ENCODE measurements at regions not wholly inside any gene's neighbourhood (a gene's known extent, or its start where the extent isn't known, plus 50 kb on each side); places are given as distances from the start of the nearest gene placed in this dataset.

DNA sequence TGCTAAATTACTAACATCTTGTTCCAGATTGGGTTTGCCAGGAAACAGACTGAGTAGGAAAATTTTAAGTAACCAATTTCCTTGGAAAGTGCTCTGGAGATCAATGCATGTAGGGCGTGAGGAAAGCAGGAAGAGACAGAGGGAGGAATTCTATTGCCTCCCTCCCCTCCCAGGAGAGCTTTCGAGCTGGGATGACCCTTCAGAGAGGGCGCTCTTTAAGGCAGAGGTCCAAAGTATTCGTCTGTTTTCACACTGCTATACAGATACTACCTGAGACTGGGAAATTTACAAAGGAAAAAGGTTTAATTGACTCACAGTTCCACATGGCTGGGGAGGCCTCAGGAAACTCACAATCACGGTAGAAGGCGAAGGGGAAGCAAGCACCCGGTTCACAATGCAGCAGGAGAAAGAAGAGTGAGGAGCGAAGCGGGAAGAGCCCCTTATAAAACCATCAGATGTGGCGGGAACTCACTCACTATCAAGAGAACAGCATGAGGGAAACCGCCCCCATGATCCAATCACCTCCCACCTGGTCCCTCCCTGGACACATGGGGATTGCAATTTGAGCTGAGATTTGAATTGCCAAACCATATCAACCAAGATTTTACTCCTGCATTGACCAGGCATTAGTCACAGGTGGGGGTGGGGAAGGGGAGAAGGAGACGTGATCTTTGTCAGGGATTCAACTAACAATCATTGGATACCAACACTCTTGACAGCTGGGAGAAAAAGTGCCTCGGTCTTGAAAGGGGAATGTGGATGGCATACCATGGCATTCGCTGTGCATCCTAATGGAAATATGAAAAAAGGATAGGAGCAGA, 63.8 kb downstream of the SLITRK2 start:
- TF ChIP-seq, protein P1, sequence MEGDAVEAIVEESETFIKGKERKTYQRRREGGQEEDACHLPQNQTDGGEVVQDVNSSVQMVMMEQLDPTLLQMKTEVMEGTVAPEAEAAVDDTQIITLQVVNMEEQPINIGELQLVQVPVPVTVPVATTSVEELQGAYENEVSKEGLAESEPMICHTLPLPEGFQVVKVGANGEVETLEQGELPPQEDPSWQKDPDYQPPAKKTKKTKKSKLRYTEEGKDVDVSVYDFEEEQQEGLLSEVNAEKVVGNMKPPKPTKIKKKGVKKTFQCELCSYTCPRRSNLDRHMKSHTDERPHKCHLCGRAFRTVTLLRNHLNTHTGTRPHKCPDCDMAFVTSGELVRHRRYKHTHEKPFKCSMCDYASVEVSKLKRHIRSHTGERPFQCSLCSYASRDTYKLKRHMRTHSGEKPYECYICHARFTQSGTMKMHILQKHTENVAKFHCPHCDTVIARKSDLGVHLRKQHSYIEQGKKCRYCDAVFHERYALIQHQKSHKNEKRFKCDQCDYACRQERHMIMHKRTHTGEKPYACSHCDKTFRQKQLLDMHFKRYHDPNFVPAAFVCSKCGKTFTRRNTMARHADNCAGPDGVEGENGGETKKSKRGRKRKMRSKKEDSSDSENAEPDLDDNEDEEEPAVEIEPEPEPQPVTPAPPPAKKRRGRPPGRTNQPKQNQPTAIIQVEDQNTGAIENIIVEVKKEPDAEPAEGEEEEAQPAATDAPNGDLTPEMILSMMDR (IDR thresholded peaks at IDR 0.05; ENCODE audit: insufficient read depth, missing control alignments), result no peak
- no peak for FAIRE-seq
- no peak for DNase-seq (ENCODE audit: insufficient read length, low spot score)

DNA sequence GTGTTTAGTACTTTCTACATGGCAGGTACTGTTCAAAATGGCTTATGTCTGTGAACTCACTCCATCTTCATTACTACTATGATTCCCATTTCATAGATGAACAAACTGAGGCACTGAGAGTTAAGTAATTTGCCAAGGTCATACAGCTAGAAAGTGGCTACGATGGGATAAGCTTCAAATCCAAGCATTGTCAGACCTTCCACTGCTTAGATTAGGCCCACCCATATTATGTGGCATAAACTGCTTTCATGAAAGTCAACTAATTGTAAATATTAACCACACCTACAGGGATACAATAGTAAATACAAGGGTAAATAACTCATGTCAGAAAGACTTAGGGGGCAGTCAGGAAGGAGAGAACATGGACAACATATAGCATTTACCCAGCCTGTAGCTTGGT, 68.8 kb downstream of the SLITRK2 start:
- TF ChIP-seq, protein P1 (IDR thresholded peaks at IDR 0.05; ENCODE audit: insufficient read depth, missing control alignments), result no peak

DNA sequence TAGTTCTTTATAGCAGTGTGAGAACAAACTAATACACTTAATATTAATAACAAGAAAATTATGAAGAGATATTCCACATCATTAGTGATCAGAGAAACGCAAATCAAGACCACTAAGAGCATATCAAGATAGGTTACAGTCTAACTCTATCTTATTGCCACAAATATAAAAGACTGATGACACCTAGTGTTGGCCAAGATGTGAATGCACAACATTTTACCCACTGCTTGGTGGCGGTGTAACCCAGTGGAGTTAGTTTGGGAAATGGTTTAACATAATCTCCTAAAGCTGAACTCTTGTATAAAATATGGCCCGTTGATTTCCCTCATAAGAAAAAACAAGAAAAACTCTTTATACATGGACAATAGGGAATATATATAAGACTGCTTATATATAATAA, 92.4 kb downstream of the SLITRK2 start:
- no peak for FAIRE-seq
- TF ChIP-seq, protein P1 (IDR thresholded peaks at IDR 0.05; ENCODE audit: insufficient read depth, missing control alignments), result no peak
- DNase-seq (ENCODE audit: insufficient read length, low spot score), result no peak

More for the DNA sequence above, 68.8 kb downstream of the SLITRK2 start:
- FAIRE-seq (peak; percentile 29), DNase-seq (ENCODE audit: insufficient read length, low spot score) (no peak)

DNA sequence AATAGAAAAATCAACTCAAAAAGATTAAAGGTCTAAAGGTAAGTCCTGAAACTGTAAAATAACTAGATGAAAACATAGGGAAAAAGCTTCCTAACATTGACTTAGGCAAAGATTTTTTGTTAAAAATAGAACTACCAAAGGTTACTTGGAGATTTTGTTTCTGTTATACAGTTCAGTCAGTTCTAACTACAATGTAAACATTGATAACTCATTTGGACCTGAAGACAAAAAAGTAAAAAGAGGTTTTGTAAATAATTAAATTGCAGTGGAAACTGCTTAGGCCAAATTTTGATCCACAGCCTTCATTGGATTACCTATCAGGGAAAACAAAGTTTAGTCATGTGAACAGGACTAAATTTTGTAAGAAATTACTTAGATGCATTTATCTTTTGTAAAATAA, 101.8 kb downstream of the SLITRK2 start:
- TF ChIP-seq, protein P1 (IDR thresholded peaks at IDR 0.05; ENCODE audit: insufficient read depth, missing control alignments), result no peak
- FAIRE-seq (no peak), DNase-seq (ENCODE audit: insufficient read length, low spot score) (no peak)

- no peak for DNase-seq (ENCODE audit: insufficient read length, low spot score)
- FAIRE-seq, result no peak
Observed at GRCh38 chrX:145923376-145923775, 105.7 kb downstream of the SLITRK2 start.

GRCh38 chrX:145936769-145937168, 119.1 kb downstream of the SLITRK2 start:
- FAIRE-seq (no peak), DNase-seq (ENCODE audit: insufficient read length, low spot score) (no peak)
- TF ChIP-seq, protein P1 (IDR thresholded peaks at IDR 0.05; ENCODE audit: insufficient read depth, missing control alignments), result no peak

More at GRCh38 chrX:145923376-145923775, 105.7 kb downstream of the SLITRK2 start:
- TF ChIP-seq, protein P1 (IDR thresholded peaks at IDR 0.05; ENCODE audit: insufficient read depth, missing control alignments), result no peak

- TF ChIP-seq, protein P1 (IDR thresholded peaks at IDR 0.05; ENCODE audit: insufficient read depth, missing control alignments), result no peak
- DNase-seq (ENCODE audit: insufficient read length, low spot score) (no peak), FAIRE-seq (no peak)
Observed at GRCh38 chrX:145949056-145949455, 131.4 kb downstream of the SLITRK2 start.

All from D721Med (cell line).